Heart left ventricle (tissue), 16 donors: ENCODE measurements at regions not wholly inside any gene's neighbourhood (a gene's known extent, or its start where the extent isn't known, plus 50 kb on each side); places are given as distances from the start of the nearest gene placed in this dataset.

ENCODE experiments used
- ATAC-seq, 4 donors: fragments of 200-7000 bp; cut with Tn5 transposase; one replicate each; pipeline ENCODE4 v1.9.1; 2020 to 2022; ENCODE audit warnings: moderate library complexity in 4 of 4, mild to moderate bottlenecking in 3 of 4, moderate number of reproducible peaks in 1 of 4
- DNase-seq, 5 donors: peaks; one replicate each; pipeline ENCODE4 v3.0.0-alpha.2; 2020
- H3K27ac ChIP-seq, 12 donors: fragments of 200-600 bp; sonication (generic) in 4 of 12; one replicate each; pipeline versions ENCODE4 v1.5.0 to v1.8.0; 2016 to 2022; ENCODE audit warnings: mild to moderate bottlenecking in 2 of 12
- H3K27me3 ChIP-seq, 9 donors: fragments of 200-600 bp; sonication (generic) in 2 of 9; one replicate each; pipeline versions ENCODE4 v1.5.1 to v1.8.0; 2016 to 2022; ENCODE audit warnings: mild to moderate bottlenecking in 3 of 9
- H3K36me3 ChIP-seq, 9 donors: fragments of 200-600 bp; sonication (generic) in 2 of 9; one replicate each; pipeline versions ENCODE4 v1.5.0 to v1.8.0; 2018 to 2022; ENCODE audit warnings: mild to moderate bottlenecking in 2 of 9
- H3K4me1 ChIP-seq, 12 donors: fragments of 200-600 bp; sonication (generic) in 4 of 12; one replicate each; pipeline versions ENCODE4 v1.5.0 to v1.8.0; 2016 to 2022; ENCODE audit warnings: mild to moderate bottlenecking in 3 of 12
- H3K4me3 ChIP-seq, 12 donors: fragments of 200-600 bp; sonication (generic) in 4 of 12; one replicate each; pipeline versions ENCODE4 v1.5.0 to v1.8.0; 2017 to 2022; ENCODE audit warnings: mild to moderate bottlenecking in 9 of 12, moderate library complexity in 4 of 12
- H3K9me3 ChIP-seq, 12 donors: fragments of 200-600 bp; sonication (generic) in 4 of 12; one replicate each; pipeline versions ENCODE4 v1.5.0 to v1.8.0; 2016 to 2022; ENCODE audit warnings: mild to moderate bottlenecking in 1 of 12
- POLR2A ChIP-seq, 2 donors: fragments of 450-650 bp; IDR thresholded peaks; one replicate each; pipeline ENCODE4 v1.6.1; 2017; ENCODE audit warnings: antibody characterized with exemption in 2 of 2, mild to moderate bottlenecking in 2 of 2, moderate library complexity in 2 of 2
- WGBS, 4 donors: extraction: QIAGEN DNeasy Blood & Tissue Kit in 2 of 4; methylation state at CpG; one replicate each; pipeline versions ENCODE4 v1.1.5 to v1.1.7; 2013 to 2018; 5-methylcytosine and 5-hydroxymethylcytosine counted together
- intact Hi-C, 10 donors: fragments of 100-400 bp; cut with DNase I; formaldehyde crosslinking; loops; one replicate each; pipeline versions ENCODE4 v1.11.1 to v1.14.2; 2022
- TF ChIP-seq, protein P1 (sequence below), 12 donors: fragments of 200-600 bp; sonication (generic) in 4 of 12; IDR thresholded peaks; one replicate each; pipeline versions ENCODE4 v1.5.0 to v1.8.0; 2018 to 2022; ENCODE audit warnings: antibody characterized with exemption in 12 of 12, mild to moderate bottlenecking in 5 of 12
- donor health status: ischemic (EF 13 %, LVEDD 7.1; RV severe dilation, severe dysfunction).
- donor health status: healthy with polysubstance abuse.
- donor health status: DM: no; HTN: yes; CAD: no.
- donor health status: DM: no; HTN: no; CAD: no.
- donor health status: ischemic (EF 25% LVEDD 6.9; RV normal size, moderate dysfunction).
- donor health status: ischemic (EF 25% LVEDD 5.7; RV mildly dilated, moderate dysfunction).
- donor health status: healthy.
- donor health status: DM: yes; HTN: yes; CAD: no.
- donor health status: ischemic (EF 35%, LVEDD 5.7; RV mildly dilated, moderate dysfunction).
- donor health status: nonischemic (EF 11% LVEDD 7.7; RV severe dilation, severe dysfunction).
- donor health status: DM: yes; HTN: yes; CAD: no.
- donor health status: PGD.
- donor health status: ischemic (EF 29% LVEDD 5.4; RV normal size, mild dysfunction).
- donor health status: nonischemic (EF 23%, LVEDD 6.1; RV moderate dilation, normal function).

GRCh38 chr10:106405141-106405540 lies 759.4 kb downstream of the SORCS1 start:
- Histone ChIP-seq H3K27ac (no peak overlapping the region), H3K4me1 (no peaks in the 10 kb centered on the region), H3K36me3 (no peaks in the 10 kb centered on the region), H3K9me3 (no peaks in the 10 kb centered on the region), H3K27me3 (no peaks in the 10 kb centered on the region), H3K4me3 (no peak overlapping the region)
- ATAC-seq, result no peak
- no peak for TF ChIP-seq POLR2A (IDR thresholded peaks at IDR 0.05)
- TF ChIP-seq, protein P1, sequence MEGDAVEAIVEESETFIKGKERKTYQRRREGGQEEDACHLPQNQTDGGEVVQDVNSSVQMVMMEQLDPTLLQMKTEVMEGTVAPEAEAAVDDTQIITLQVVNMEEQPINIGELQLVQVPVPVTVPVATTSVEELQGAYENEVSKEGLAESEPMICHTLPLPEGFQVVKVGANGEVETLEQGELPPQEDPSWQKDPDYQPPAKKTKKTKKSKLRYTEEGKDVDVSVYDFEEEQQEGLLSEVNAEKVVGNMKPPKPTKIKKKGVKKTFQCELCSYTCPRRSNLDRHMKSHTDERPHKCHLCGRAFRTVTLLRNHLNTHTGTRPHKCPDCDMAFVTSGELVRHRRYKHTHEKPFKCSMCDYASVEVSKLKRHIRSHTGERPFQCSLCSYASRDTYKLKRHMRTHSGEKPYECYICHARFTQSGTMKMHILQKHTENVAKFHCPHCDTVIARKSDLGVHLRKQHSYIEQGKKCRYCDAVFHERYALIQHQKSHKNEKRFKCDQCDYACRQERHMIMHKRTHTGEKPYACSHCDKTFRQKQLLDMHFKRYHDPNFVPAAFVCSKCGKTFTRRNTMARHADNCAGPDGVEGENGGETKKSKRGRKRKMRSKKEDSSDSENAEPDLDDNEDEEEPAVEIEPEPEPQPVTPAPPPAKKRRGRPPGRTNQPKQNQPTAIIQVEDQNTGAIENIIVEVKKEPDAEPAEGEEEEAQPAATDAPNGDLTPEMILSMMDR (IDR thresholded peaks at IDR 0.05), result no peak
- DNase-seq, result no peak
- intact Hi-C loops, result loop anchor here in 3 of 10 donors (10.0 kb wide), 2 partner anchors 160 to 170 kb away; no protein-coding TSS in a partner anchor
- 45 to 65% (median 54%) methylated on average over 4 of the region's 4 CpGs for WGBS, 4 donors

GRCh38 chr10:106402458-106402857 lies 762.0 kb downstream of the SORCS1 start:
- intact Hi-C loops, result loop anchor here in 3 of 10 donors (10.0 kb wide), 2 partner anchors 162 to 172 kb away; no protein-coding TSS in a partner anchor
- TF ChIP-seq POLR2A (IDR thresholded peaks at IDR 0.05), result no peak
- TF ChIP-seq, protein P1 (IDR thresholded peaks at IDR 0.05), result no peak
- no peaks in the 10 kb centered on the region for H3K4me1 ChIP-seq
- no peaks in the 10 kb centered on the region for H3K9me3 ChIP-seq
- no peak overlapping the region for H3K4me3 ChIP-seq
- ATAC-seq (peak in 1 of 4 donors; percentile 37), DNase-seq (no peak)
- no peaks in the 10 kb centered on the region for H3K27me3 ChIP-seq
- WGBS, 4 donors, result 56 to 64% (median 60%) methylated on average over 2 of the region's 2 CpGs
- H3K27ac ChIP-seq, result no peak overlapping the region
- no peaks in the 10 kb centered on the region for H3K36me3 ChIP-seq

GRCh38 chr10:106401967-106402366 lies 762.5 kb downstream of the SORCS1 start:
- no peaks in the 10 kb centered on the region for H3K36me3 ChIP-seq
- TF ChIP-seq, protein P1 (IDR thresholded peaks at IDR 0.05), result no peak
- TF ChIP-seq POLR2A (IDR thresholded peaks at IDR 0.05), result no peak
- DNase-seq (no peak), ATAC-seq (no peak)
- no peaks in the 10 kb centered on the region for H3K4me1 ChIP-seq
- intact Hi-C loops, result loop anchor here in 3 of 10 donors (10.0 kb wide), 2 partner anchors 163 to 173 kb away; no protein-coding TSS in a partner anchor
- H3K27ac ChIP-seq, result no peak overlapping the region
- H3K9me3 ChIP-seq, result no peaks in the 10 kb centered on the region
- H3K27me3 ChIP-seq, result no peaks in the 10 kb centered on the region
- no peak overlapping the region for H3K4me3 ChIP-seq

DNA sequence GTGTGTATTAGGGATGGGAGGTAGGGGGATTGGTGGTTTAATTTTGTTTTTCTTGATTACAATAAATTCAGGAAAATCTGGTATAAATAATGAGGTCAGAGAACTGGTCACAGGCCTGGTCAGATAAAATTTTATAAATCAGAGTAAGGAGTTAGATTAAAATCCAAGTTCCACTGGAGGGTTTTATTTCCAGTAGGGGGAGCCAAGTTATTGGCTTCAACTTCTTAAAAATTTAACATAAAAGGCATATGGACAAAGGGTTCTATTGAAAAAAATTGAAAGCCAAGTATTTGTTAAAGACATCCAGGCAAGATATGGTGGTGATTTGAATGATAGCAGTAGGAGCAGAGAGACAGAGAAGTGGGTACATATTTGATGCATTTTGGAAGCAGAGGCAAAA lies 763.3 kb downstream of the SORCS1 start:
- Histone ChIP-seq H3K4me3 (no peak overlapping the region), H3K36me3 (no peaks in the 10 kb centered on the region)
- intact Hi-C loops, result loop anchor here in 3 of 10 donors (10.0 kb wide), 2 partner anchors 164 to 174 kb away; no protein-coding TSS in a partner anchor

More for the DNA sequence above, 763.3 kb downstream of the SORCS1 start:
- H3K4me1 ChIP-seq, result peaks cover 0 to 5% (median 0%) of the 10 kb centered on the region in 12 donors
- TF ChIP-seq POLR2A (IDR thresholded peaks at IDR 0.05), result no peak
- TF ChIP-seq, protein P1 (IDR thresholded peaks at IDR 0.05), result peak in 3 of 12 donors; percentile 9 to 25 (median 12)
- no peaks in the 10 kb centered on the region for H3K9me3 ChIP-seq
- no peak for DNase-seq
- no peak for ATAC-seq
- no peaks in the 10 kb centered on the region for H3K27me3 ChIP-seq
- no peak overlapping the region for H3K27ac ChIP-seq
